B cell (primary cell): ENCODE measurements at regions not wholly inside any gene's neighbourhood (a gene's known extent, or its start where the extent isn't known, plus 50 kb on each side); places are given as distances from the start of the nearest gene placed in this dataset.

ENCODE experiments used
- ATAC-seq: fragments of 200-7000 bp; cut with Tn5 transposase; one replicate; pipeline ENCODE4 v1.10.0; 2021; ENCODE audit warnings: low read depth, mild to moderate bottlenecking, moderate number of reproducible peaks, moderate library complexity
- CTCF ChIA-PET: fragments of 350-600 bp; sonication (Branson Sonifier 250); formaldehyde crosslinking; loops from one replicate; lab custom pipeline; 2021; ENCODE audit warnings: antibody characterized with exemption, inconsistent platforms; lab: Charles Lee
- POLR2A ChIA-PET: fragments of 350-600 bp; sonication (Branson Sonifier 250); formaldehyde crosslinking; loops from one replicate; lab custom pipeline; 2021; ENCODE audit warnings: antibody characterized with exemption; lab: Charles Lee
- DNase-seq: peaks from one replicate; pipeline ENCODE4 v3.0.0; 2013
- H2AFZ ChIP-seq: 2 replicates; pipeline ENCODE4 v1.6.1; 2012; ENCODE audit warnings: mild to moderate bottlenecking, low read depth, low read length; ENCODE audit not compliant: insufficient read depth, poor library complexity, severe bottlenecking
- H3K27ac ChIP-seq, 2 donors: 1 replicate in 1 of 2; 2 replicates in 1 of 2; pipeline ENCODE4 v1.5.1; 2012 to 2013; ENCODE audit warnings: low read length in 2 of 2, mild to moderate bottlenecking in 2 of 2, moderate library complexity in 1 of 2
- H3K27me3 ChIP-seq, 4 experiments: fragments of 200-600 bp in 1 of 4; sonication (generic) in 1 of 4; replicated peaks in 1 of 4; 1 replicate in 2 of 4; 2 replicates in 2 of 4; pipeline versions ENCODE4 v1.6.1 to v1.7.0; 2013 to 2016; ENCODE audit warnings: low read length in 3 of 4, mild to moderate bottlenecking in 2 of 4, mixed read lengths in 1 of 4, moderate library complexity in 1 of 4; ENCODE audit not compliant: insufficient read depth in 4 of 4, control insufficient read depth in 3 of 4; ENCODE audit errors: control extremely low read depth in 1 of 4
- H3K36me3 ChIP-seq, 2 experiments: replicated peaks in 1 of 2; 1 replicate in 1 of 2; 2 replicates in 1 of 2; pipeline versions ENCODE4 v1.6.1 to v1.7.1; 2013; ENCODE audit warnings: low read length in 1 of 2; ENCODE audit not compliant: insufficient read depth in 2 of 2, control insufficient read depth in 1 of 2; ENCODE audit errors: control extremely low read depth in 1 of 2, extremely low read depth in 1 of 2
- H3K4me1 ChIP-seq, 2 donors: fragments of 200-600 bp in 1 of 2; sonication (generic) in 1 of 2; 1 replicate in 1 of 2; 2 replicates in 1 of 2; pipeline versions ENCODE4 v1.5.1 to v1.6.1; 2013 to 2017; ENCODE audit warnings: low read length in 2 of 2; ENCODE audit not compliant: control insufficient read depth in 2 of 2, insufficient read depth in 2 of 2
- H3K4me2 ChIP-seq: replicated peaks from 2 replicates; pipeline ENCODE3; 2012; ENCODE audit warnings: mild to moderate bottlenecking, low read depth, low read length; ENCODE audit not compliant: poor library complexity, severe bottlenecking
- H3K4me3 ChIP-seq, 5 experiments: fragments of 200-600 bp in 1 of 5; sonication (generic) in 1 of 5; 1 replicate in 3 of 5; 2 replicates in 2 of 5; pipeline versions ENCODE4 v1.5.1 to v1.7.0; 2011 to 2016; ENCODE audit warnings: low read length in 4 of 5, mild to moderate bottlenecking in 4 of 5, low read depth in 2 of 5, control low read depth in 1 of 5, moderate library complexity in 1 of 5; ENCODE audit not compliant: insufficient read depth in 1 of 5; ENCODE audit errors: control extremely low read depth in 1 of 5, extremely low read depth in 1 of 5
- H3K79me2 ChIP-seq: fragments of 200-600 bp; sonication (generic); one replicate; pipeline ENCODE4 v1.6.0; 2016; ENCODE audit warnings: low read length; ENCODE audit not compliant: control insufficient read depth, insufficient read depth
- H3K9ac ChIP-seq: fragments of 200-600 bp; sonication (generic); 2 replicates; pipeline ENCODE4 v1.6.1; 2017; ENCODE audit warnings: mild to moderate bottlenecking, low read length, moderate library complexity
- H3K9me3 ChIP-seq, 3 donors: one replicate each; pipeline versions ENCODE4 v1.6.1 to v1.7.1; 2013; ENCODE audit warnings: low read length in 2 of 3; ENCODE audit not compliant: control insufficient read depth in 2 of 3, insufficient read depth in 1 of 3; ENCODE audit errors: control extremely low read depth in 1 of 3
- H4K20me1 ChIP-seq: 2 replicates; pipeline ENCODE4 v1.6.0; 2012; ENCODE audit warnings: mild to moderate bottlenecking, low read length; ENCODE audit not compliant: insufficient read depth, control insufficient read depth, poor library complexity, severe bottlenecking
- H3K27ac Mint-ChIP-seq: one replicate; pipeline ENCODE4 v1.8.0; 2021; ENCODE audit warnings: mixed read lengths
- H3K27me3 Mint-ChIP-seq: one replicate; pipeline ENCODE4 v1.8.0; 2021; ENCODE audit warnings: mixed read lengths
- H3K4me1 Mint-ChIP-seq: one replicate; pipeline ENCODE4 v1.8.0; 2021; ENCODE audit warnings: mixed read lengths
- H3K4me3 Mint-ChIP-seq: one replicate; pipeline ENCODE4 v1.8.0; 2021; ENCODE audit warnings: mixed read lengths
- H3K9me3 Mint-ChIP-seq: one replicate; pipeline ENCODE4 v1.8.0; 2022; ENCODE audit warnings: mixed read lengths; ENCODE audit not compliant: insufficient read depth
- EZH2 ChIP-seq: IDR thresholded peaks from 2 replicates; pipeline ENCODE4 v1.6.1; 2012; ENCODE audit warnings: borderline replicate concordance, low read depth, mild to moderate bottlenecking, moderate library complexity, low read length; ENCODE audit not compliant: insufficient read depth, poor library complexity, severe bottlenecking
- WGBS: methylation state at CpG from one replicate; pipeline ENCODE4 v1.1.5; 2013; ENCODE audit warnings: missing lambda C conversion rate; ENCODE audit not compliant: insufficient coverage; 5-methylcytosine and 5-hydroxymethylcytosine counted together
- intact Hi-C: fragments of 100-400 bp; cut with micrococcal nuclease; formaldehyde crosslinking; loops from one replicate; pipeline ENCODE4 v1.10.0; 2022
- TF ChIP-seq, protein P1 (sequence below): fragments of 200-600 bp; IDR thresholded peaks from one replicate; pipeline ENCODE4 v1.8.0; 2022; ENCODE audit warnings: antibody characterized with exemption, mild to moderate bottlenecking

DNA sequence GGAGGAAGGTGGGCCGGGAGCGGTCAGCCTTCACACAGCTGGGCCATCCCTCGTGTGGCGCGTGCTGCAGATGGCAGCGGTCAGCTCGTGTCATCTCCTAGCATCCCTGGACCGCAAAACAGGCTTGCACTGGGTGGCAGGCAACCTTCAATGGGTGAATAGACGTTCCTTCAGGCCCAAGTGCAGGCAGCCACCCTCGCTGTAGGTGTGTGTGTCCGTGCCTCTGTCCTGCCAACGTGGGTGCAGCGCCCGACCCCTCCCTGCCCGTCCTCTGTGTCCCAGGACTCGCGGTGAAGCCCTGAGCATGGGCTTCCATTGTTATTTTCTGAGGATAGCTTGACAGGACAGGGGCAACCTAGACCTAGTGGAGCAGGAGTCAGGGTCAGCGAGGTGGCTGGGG is 79.8 kb upstream of the STOX2 start:
- DNase-seq (no peak), ATAC-seq (no peak)
- no peaks in the 10 kb centered on the region for H3K79me2 ChIP-seq
- H2AFZ ChIP-seq, result no peak overlapping the region
- H3K36me3 ChIP-seq, result no peaks in the 10 kb centered on the region
- 94% methylated on average over 18 of the region's 18 CpGs for WGBS
- no peak overlapping the region for H3K4me2 ChIP-seq
- H3K27ac ChIP-seq, result no peak overlapping the region
- CTCF ChIA-PET, result no interaction called here
- H3K4me3 ChIP-seq, result no peak overlapping the region
- no peaks in the 10 kb centered on the region for H4K20me1 ChIP-seq
- Mint-ChIP-seq H3K27me3 (peaks cover 6% of the 10 kb centered on the region), H3K4me3 (no peak overlapping the region), H3K27ac (no peak overlapping the region), H3K9me3 (no peaks in the 10 kb centered on the region), H3K4me1 (no peaks in the 10 kb centered on the region)
- TF ChIP-seq, protein P1, sequence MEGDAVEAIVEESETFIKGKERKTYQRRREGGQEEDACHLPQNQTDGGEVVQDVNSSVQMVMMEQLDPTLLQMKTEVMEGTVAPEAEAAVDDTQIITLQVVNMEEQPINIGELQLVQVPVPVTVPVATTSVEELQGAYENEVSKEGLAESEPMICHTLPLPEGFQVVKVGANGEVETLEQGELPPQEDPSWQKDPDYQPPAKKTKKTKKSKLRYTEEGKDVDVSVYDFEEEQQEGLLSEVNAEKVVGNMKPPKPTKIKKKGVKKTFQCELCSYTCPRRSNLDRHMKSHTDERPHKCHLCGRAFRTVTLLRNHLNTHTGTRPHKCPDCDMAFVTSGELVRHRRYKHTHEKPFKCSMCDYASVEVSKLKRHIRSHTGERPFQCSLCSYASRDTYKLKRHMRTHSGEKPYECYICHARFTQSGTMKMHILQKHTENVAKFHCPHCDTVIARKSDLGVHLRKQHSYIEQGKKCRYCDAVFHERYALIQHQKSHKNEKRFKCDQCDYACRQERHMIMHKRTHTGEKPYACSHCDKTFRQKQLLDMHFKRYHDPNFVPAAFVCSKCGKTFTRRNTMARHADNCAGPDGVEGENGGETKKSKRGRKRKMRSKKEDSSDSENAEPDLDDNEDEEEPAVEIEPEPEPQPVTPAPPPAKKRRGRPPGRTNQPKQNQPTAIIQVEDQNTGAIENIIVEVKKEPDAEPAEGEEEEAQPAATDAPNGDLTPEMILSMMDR, result no peak
- no peak for TF ChIP-seq EZH2
- no peaks in the 10 kb centered on the region for H3K4me1 ChIP-seq
- peaks cover 0 to 3% (median 0%) of the 10 kb centered on the region in 3 donors for H3K9me3 ChIP-seq
- POLR2A ChIA-PET, result no interaction called here
- intact Hi-C loops, result no loop called here
- H3K27me3 ChIP-seq, result no peaks in the 10 kb centered on the region
- no peak overlapping the region for H3K9ac ChIP-seq

DNA sequence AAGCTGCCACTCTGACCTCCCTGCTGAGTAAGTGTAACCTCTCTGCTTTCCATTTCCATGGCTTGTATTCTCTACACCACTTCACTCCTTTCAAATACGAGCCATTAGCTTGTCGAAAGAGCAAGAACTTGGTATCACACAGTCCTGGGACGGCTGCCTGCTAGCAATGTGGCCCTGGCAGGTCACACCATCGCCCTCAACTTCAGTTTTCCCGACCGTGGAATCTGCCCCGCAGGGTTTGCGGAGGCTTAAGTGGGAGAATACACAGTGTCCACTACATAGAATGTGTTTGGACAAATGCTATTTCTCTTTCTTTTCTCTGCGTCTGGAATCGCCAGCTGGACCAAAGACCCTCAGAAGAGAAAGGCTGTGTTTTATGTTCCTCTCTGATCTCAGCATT is 78.6 kb upstream of the STOX2 start:
- no peaks in the 10 kb centered on the region for H3K9me3 Mint-ChIP-seq
- no peak overlapping the region for H2AFZ ChIP-seq
- no peaks in the 10 kb centered on the region for H4K20me1 ChIP-seq
- H3K9ac ChIP-seq, result no peak overlapping the region
- H3K27me3 Mint-ChIP-seq, result peaks cover 6% of the 10 kb centered on the region
- H3K27ac ChIP-seq, result no peak overlapping the region
- no peak overlapping the region for H3K27ac Mint-ChIP-seq
- 96% methylated on average over 5 of the region's 10 CpGs for WGBS
- H3K79me2 ChIP-seq, result no peaks in the 10 kb centered on the region
- ATAC-seq (no peak), DNase-seq (no peak)
- no peaks in the 10 kb centered on the region for H3K36me3 ChIP-seq
- H3K27me3 ChIP-seq, result no peaks in the 10 kb centered on the region
- TF ChIP-seq, protein P1, result no peak
- TF ChIP-seq EZH2, result no peak
- ChIA-PET POLR2A (no interaction called here), CTCF (no interaction called here)
- intact Hi-C loops, result no loop called here
- no peak overlapping the region for H3K4me3 Mint-ChIP-seq
- peaks cover under 1% of the 10 kb centered on the region for H3K4me1 Mint-ChIP-seq
- H3K4me2 ChIP-seq, result no peak overlapping the region
- H3K4me1 ChIP-seq, result no peaks in the 10 kb centered on the region
- peaks cover 0 to 1% (median 0%) of the 10 kb centered on the region in 3 donors for H3K9me3 ChIP-seq
- no peak overlapping the region for H3K4me3 ChIP-seq
